Panc1 (cell line): ENCODE measurements at regions not wholly inside any gene's neighbourhood (a gene's known extent, or its start where the extent isn't known, plus 50 kb on each side); places are given as distances from the start of the nearest gene placed in this dataset.

Experiments used
- ATAC-seq: fragments of 200-7000 bp; cut with Tn5 transposase; 2 replicates; pipeline ENCODE4 v1.9.1; 2020; ENCODE audit warnings: mild to moderate bottlenecking, moderate library complexity
- BruUV-seq: library from RNA; stranded (reverse); fragments of 400-500 nt; replicated peaks from 2 replicates; lab custom pipeline; 2021; lab: Mats Ljungman, UMichigan
- CTCF ChIA-PET: fragments of 300-600 bp; sonication (Branson Sonifier 250); formaldehyde crosslinking; loops from one replicate; lab custom pipeline; 2022; ENCODE audit warnings: antibody characterized with exemption; lab: Charles Lee
- POLR2A ChIA-PET: fragments of 300-600 bp; sonication (Branson Sonifier 250); formaldehyde crosslinking; loops from one replicate; lab custom pipeline; 2022; ENCODE audit warnings: antibody characterized with exemption; lab: Charles Lee
- DNase-seq: peaks from one replicate; pipeline ENCODE4 v3.0.0-alpha.2; 2010; ENCODE audit warnings: low read depth, low spot score
- H3K27ac ChIP-seq: 2 replicates; pipeline ENCODE4 v1.5.1; 2011; ENCODE audit warnings: mild to moderate bottlenecking, low read length, inconsistent platforms
- H3K27me3 ChIP-seq: fragments of 200-500 bp; sonication (Bioruptor generic); 2 replicates; pipeline ENCODE4 v1.6.0; 2014; ENCODE audit warnings: low read length, inconsistent platforms; ENCODE audit not compliant: control insufficient read depth, insufficient read depth
- H3K36me3 ChIP-seq: fragments of 200-500 bp; sonication (Bioruptor generic); 2 replicates; pipeline ENCODE4 v1.5.1; 2014; ENCODE audit warnings: inconsistent platforms, mild to moderate bottlenecking, low read length, moderate library complexity; ENCODE audit not compliant: control insufficient read depth, insufficient read depth
- H3K4me1 ChIP-seq: 2 replicates; pipeline ENCODE4 v1.5.1; 2011; ENCODE audit warnings: inconsistent platforms, mild to moderate bottlenecking, low read length, moderate library complexity; ENCODE audit not compliant: control insufficient read depth, insufficient read depth
- H3K4me3 ChIP-seq, 2 experiments: 2 replicates each; pipeline ENCODE4 v1.5.1; 2011 to 2012; ENCODE audit warnings: low read depth in 2 of 2, low read length in 2 of 2, mild to moderate bottlenecking in 2 of 2, inconsistent platforms in 1 of 2, moderate library complexity in 1 of 2
- H3K9me3 ChIP-seq: fragments of 200-500 bp; sonication (Bioruptor generic); 2 replicates; pipeline ENCODE4 v1.5.1; 2014; ENCODE audit warnings: low read depth, mild to moderate bottlenecking, inconsistent platforms, low read length, moderate library complexity; ENCODE audit not compliant: control insufficient read depth, insufficient read depth
- POLR2AphosphoS5 ChIP-seq: IDR thresholded peaks from 2 replicates; pipeline ENCODE4 v1.6.1; 2012; ENCODE audit warnings: mild to moderate bottlenecking, low read depth, low read length, moderate library complexity
- SIN3A ChIP-seq: IDR thresholded peaks from 2 replicates; pipeline ENCODE4 v1.6.1; 2012; ENCODE audit warnings: low read depth, mild to moderate bottlenecking, low read length, moderate library complexity, borderline replicate concordance; ENCODE audit not compliant: insufficient read depth
- TCF7L2 ChIP-seq: IDR thresholded peaks from 2 replicates; pipeline ENCODE4 v1.6.1; 2011; ENCODE audit warnings: mild to moderate bottlenecking, low read depth, low read length, inconsistent platforms
- in situ Hi-C: cut with HindIII; loops from 2 replicates; pipeline ENCODE4 v1.10.0; 2016; ENCODE audit warnings: low sequenced_read_pairs, low pct_unique_long_range_greater_than_20kb
- intact Hi-C: fragments of 100-400 bp; cut with micrococcal nuclease; formaldehyde crosslinking; loops from one replicate; pipeline ENCODE4 v1.10.0; 2022; ENCODE audit not compliant: unreplicated experiment
- TF ChIP-seq, protein P1 (sequence below): fragments of 450-650 bp; IDR thresholded peaks from 2 replicates; pipeline ENCODE4 v1.5.1; 2017; ENCODE audit warnings: mild to moderate bottlenecking
- TF ChIP-seq, protein P2 (sequence below), 2 experiments: IDR thresholded peaks; 2 replicates each; pipeline ENCODE4 v1.6.1; 2011 to 2012; ENCODE audit warnings: low read depth in 2 of 2, control low read depth in 1 of 2, low read length in 1 of 2, mild to moderate bottlenecking in 1 of 2, moderate library complexity in 1 of 2; ENCODE audit not compliant: insufficient read depth in 1 of 2

DNA sequence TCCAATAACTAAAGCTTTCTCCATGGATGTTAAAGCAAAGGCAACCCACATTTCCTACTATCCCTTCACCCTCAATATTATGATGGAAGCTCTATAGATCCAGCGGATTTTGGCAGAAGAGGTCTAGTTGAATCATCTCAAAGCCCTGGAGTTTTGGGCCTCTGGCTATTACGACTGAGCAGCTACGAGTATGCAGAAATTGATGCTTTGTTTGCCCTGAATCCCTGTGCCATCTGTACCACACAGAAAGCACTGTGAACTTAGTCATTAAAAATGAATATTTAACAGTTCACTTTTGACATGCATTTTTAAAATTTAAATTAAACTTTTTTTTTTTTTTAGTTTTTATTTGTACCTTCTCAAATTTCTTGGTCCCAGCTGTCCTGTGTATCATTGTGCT is 705.4 kb upstream of the PTBP2 start:
- H3K36me3 ChIP-seq: no peaks in the 10 kb centered on the region
- TF ChIP-seq, protein P1, sequence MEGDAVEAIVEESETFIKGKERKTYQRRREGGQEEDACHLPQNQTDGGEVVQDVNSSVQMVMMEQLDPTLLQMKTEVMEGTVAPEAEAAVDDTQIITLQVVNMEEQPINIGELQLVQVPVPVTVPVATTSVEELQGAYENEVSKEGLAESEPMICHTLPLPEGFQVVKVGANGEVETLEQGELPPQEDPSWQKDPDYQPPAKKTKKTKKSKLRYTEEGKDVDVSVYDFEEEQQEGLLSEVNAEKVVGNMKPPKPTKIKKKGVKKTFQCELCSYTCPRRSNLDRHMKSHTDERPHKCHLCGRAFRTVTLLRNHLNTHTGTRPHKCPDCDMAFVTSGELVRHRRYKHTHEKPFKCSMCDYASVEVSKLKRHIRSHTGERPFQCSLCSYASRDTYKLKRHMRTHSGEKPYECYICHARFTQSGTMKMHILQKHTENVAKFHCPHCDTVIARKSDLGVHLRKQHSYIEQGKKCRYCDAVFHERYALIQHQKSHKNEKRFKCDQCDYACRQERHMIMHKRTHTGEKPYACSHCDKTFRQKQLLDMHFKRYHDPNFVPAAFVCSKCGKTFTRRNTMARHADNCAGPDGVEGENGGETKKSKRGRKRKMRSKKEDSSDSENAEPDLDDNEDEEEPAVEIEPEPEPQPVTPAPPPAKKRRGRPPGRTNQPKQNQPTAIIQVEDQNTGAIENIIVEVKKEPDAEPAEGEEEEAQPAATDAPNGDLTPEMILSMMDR: no peak
- TF ChIP-seq SIN3A: no peak
- TF ChIP-seq, protein P2, sequence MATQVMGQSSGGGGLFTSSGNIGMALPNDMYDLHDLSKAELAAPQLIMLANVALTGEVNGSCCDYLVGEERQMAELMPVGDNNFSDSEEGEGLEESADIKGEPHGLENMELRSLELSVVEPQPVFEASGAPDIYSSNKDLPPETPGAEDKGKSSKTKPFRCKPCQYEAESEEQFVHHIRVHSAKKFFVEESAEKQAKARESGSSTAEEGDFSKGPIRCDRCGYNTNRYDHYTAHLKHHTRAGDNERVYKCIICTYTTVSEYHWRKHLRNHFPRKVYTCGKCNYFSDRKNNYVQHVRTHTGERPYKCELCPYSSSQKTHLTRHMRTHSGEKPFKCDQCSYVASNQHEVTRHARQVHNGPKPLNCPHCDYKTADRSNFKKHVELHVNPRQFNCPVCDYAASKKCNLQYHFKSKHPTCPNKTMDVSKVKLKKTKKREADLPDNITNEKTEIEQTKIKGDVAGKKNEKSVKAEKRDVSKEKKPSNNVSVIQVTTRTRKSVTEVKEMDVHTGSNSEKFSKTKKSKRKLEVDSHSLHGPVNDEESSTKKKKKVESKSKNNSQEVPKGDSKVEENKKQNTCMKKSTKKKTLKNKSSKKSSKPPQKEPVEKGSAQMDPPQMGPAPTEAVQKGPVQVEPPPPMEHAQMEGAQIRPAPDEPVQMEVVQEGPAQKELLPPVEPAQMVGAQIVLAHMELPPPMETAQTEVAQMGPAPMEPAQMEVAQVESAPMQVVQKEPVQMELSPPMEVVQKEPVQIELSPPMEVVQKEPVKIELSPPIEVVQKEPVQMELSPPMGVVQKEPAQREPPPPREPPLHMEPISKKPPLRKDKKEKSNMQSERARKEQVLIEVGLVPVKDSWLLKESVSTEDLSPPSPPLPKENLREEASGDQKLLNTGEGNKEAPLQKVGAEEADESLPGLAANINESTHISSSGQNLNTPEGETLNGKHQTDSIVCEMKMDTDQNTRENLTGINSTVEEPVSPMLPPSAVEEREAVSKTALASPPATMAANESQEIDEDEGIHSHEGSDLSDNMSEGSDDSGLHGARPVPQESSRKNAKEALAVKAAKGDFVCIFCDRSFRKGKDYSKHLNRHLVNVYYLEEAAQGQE (IDR thresholded peaks at IDR 0.05; ENCODE audit: insufficient read depth in 1 of 2, low read depth in 2 of 2, low read length in 1 of 2): no peak
- no peak for TF ChIP-seq POLR2AphosphoS5
- no peak for TF ChIP-seq TCF7L2
- H3K27ac ChIP-seq: no peak overlapping the region
- no TSS peak for BruUV-seq
- in situ Hi-C loops: no loop called here
- intact Hi-C loops: no loop called here
- POLR2A ChIA-PET: no interaction called here
- ATAC-seq: no peak
- H3K4me1 ChIP-seq: no peaks in the 10 kb centered on the region
- H3K9me3 ChIP-seq: no peaks in the 10 kb centered on the region
- no peaks in the 10 kb centered on the region for H3K27me3 ChIP-seq
- DNase-seq: no peak
- CTCF ChIA-PET: interaction anchor here (0.6 kb wide), 1 partner anchor 729 kb away, joined by 10 read pairs; no protein-coding TSS in a partner anchor
- H3K4me3 ChIP-seq: no peak overlapping the region

GRCh38 chr1:96020378-96020777 is 701.2 kb upstream of the PTBP2 start:
- no TSS peak for BruUV-seq
- H3K36me3 ChIP-seq: no peaks in the 10 kb centered on the region
- CTCF ChIA-PET: no interaction called here
- no peaks in the 10 kb centered on the region for H3K4me1 ChIP-seq
- H3K27ac ChIP-seq: no peak overlapping the region
- intact Hi-C loops: no loop called here
- no peak overlapping the region for H3K4me3 ChIP-seq
- TF ChIP-seq, protein P1: no peak
- TF ChIP-seq SIN3A (no peak), TCF7L2 (no peak), POLR2AphosphoS5 (no peak)
- TF ChIP-seq, protein P2 (IDR thresholded peaks at IDR 0.05; ENCODE audit: insufficient read depth in 1 of 2, low read depth in 2 of 2, low read length in 1 of 2): no peak
- POLR2A ChIA-PET: no interaction called here
- H3K9me3 ChIP-seq: no peaks in the 10 kb centered on the region
- no peak for ATAC-seq
- DNase-seq: no peak
- in situ Hi-C loops: no loop called here
- H3K27me3 ChIP-seq: no peaks in the 10 kb centered on the region
